Ovary (tissue), 7 donors: ENCODE measurements at regions not wholly inside any gene's neighbourhood (a gene's known extent, or its start where the extent isn't known, plus 50 kb on each side); places are given as distances from the start of the nearest gene placed in this dataset.
"Not testable (repeated sequence)": the region's sequence is repeated elsewhere in the genome, so short reads cannot be mapped to it uniquely, and the experiment has no call there.

Source experiments
- DNase-seq, 5 donors: peaks; one replicate each; pipeline ENCODE4 v3.0.0-alpha.2; 2019 to 2020
- H3K27ac ChIP-seq, 2 donors: fragments of 200-600 bp; one replicate each; pipeline versions ENCODE4 v1.5.1 to v1.8.0; 2019 to 2022
- H3K27me3 ChIP-seq: fragments of 200-600 bp; one replicate; pipeline ENCODE4 v1.8.0; 2022
- H3K36me3 ChIP-seq: fragments of 200-600 bp; sonication (generic); one replicate; pipeline ENCODE4 v1.5.1; 2019
- H3K4me1 ChIP-seq: one replicate; pipeline ENCODE4 v1.8.1; 2013; ENCODE audit warnings: mild to moderate bottlenecking, moderate library complexity; ENCODE audit not compliant: insufficient read depth
- H3K4me3 ChIP-seq: fragments of 200-600 bp; sonication (generic); one replicate; pipeline ENCODE4 v1.5.1; 2017
- H3K9me3 ChIP-seq, 2 donors: fragments of 200-600 bp in 1 of 2; sonication (generic) in 1 of 2; one replicate each; pipeline versions ENCODE4 v1.5.1 to v1.8.1; 2013 to 2019; ENCODE audit warnings: mild to moderate bottlenecking in 1 of 2, moderate library complexity in 1 of 2
- EP300 ChIP-seq: sonication (generic); formaldehyde crosslinking; IDR thresholded peaks from one replicate; pipeline ENCODE4 v1.6.1; 2017; ENCODE audit warnings: antibody characterized with exemption
- POLR2A ChIP-seq: fragments of 450-650 bp; IDR thresholded peaks from one replicate; pipeline ENCODE4 v1.6.1; 2017; ENCODE audit warnings: antibody characterized with exemption, mild to moderate bottlenecking, moderate library complexity
- WGBS, 3 donors: extraction: QIAGEN DNeasy Blood & Tissue Kit in 1 of 3; methylation state at CpG; one replicate each; pipeline versions ENCODE4 v1.1.5 to v1.1.7; 2013 to 2017; 5-methylcytosine and 5-hydroxymethylcytosine counted together
- intact Hi-C, 4 donors: fragments of 100-400 bp; cut with DNase I; formaldehyde crosslinking; loops; one replicate each; pipeline versions ENCODE4 v1.11.0 to v1.15.1; 2022 to 2023
- TF ChIP-seq, protein P1 (sequence below), 3 donors: fragments of 450-650 bp in 2 of 3; fragments of 200-600 bp in 1 of 3; IDR thresholded peaks; one replicate each; pipeline versions ENCODE4 v1.5.1 to v1.8.0; 2016 to 2022; ENCODE audit warnings: antibody characterized with exemption in 3 of 3, mild to moderate bottlenecking in 1 of 3
- donor health status: DM: no; HTN: no; CAD: no; lungs with moderate emphysema.
- donor health status: DM: no; HTN: no; CAD: no.
- donor health status: Bipolar disorder and iron deficiency.
- donor health status: DM: no; HTN: no; CAD: no.
- donor health status: DM: yes; HTN: yes; CAD: no.

DNA sequence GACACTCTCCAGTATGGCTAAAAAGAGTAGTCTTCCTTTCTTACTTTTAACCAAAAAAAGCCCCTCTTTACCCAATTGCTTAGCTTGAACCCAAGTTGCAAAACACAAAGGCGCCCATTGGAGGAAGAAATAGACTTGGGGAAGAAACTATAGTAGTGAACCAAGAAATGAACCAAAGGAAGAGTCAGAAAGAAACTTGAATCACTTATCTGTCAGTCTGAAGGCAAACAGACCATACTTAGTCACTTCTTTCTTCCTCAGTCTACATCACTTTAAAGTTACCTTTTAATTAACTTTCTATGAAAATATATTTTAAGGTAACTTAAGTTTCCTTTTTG is 161.4 kb upstream of the GIMD1 start:
- H3K27ac ChIP-seq, result no peak overlapping the region
- TF ChIP-seq POLR2A, result no peak
- no peak for TF ChIP-seq EP300
- TF ChIP-seq, protein P1, sequence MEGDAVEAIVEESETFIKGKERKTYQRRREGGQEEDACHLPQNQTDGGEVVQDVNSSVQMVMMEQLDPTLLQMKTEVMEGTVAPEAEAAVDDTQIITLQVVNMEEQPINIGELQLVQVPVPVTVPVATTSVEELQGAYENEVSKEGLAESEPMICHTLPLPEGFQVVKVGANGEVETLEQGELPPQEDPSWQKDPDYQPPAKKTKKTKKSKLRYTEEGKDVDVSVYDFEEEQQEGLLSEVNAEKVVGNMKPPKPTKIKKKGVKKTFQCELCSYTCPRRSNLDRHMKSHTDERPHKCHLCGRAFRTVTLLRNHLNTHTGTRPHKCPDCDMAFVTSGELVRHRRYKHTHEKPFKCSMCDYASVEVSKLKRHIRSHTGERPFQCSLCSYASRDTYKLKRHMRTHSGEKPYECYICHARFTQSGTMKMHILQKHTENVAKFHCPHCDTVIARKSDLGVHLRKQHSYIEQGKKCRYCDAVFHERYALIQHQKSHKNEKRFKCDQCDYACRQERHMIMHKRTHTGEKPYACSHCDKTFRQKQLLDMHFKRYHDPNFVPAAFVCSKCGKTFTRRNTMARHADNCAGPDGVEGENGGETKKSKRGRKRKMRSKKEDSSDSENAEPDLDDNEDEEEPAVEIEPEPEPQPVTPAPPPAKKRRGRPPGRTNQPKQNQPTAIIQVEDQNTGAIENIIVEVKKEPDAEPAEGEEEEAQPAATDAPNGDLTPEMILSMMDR (IDR thresholded peaks at IDR 0.05), result no peak
- 88 to 98% (median 92%) methylated on average over 1 of the region's 1 CpG for WGBS, 3 donors
- H3K4me1 ChIP-seq, result peaks cover 2% of the 10 kb centered on the region
- intact Hi-C loops, result no loop called here
- no peaks in the 10 kb centered on the region for H3K27me3 ChIP-seq
- no peaks in the 10 kb centered on the region for H3K36me3 ChIP-seq
- H3K9me3 ChIP-seq, result no peaks in the 10 kb centered on the region
- DNase-seq, result no peak
- no peak overlapping the region for H3K4me3 ChIP-seq

DNA sequence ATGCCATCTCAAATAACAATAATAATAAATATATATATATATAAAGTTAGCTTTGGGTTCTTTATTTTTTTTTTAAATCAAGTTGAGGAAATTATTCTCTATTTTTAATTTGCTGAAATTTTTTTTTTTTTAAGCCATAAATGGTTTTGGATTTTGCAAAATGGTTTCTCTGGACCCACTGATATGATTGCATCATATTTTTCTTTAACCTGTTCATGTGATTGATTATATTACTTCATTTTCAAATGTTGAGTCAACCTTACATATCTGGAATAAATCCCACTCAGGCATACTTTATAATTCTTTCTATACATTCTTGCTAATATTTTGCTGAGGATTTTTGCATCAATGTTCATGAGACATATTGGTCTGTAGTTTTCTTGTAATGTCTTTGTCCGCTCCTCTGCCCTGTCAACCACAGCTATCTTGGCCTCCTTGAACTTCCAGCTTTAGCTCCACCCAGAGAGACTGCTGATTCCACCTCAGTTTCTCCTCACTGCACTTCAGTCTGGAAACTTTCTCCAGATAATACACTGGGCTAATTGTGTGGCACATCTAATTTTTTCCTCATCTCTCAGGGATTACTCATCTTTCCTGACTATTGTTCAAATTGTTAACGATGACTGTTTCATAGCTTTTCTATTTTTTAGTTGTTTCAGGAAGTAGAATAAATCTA is 160.9 kb upstream of the GIMD1 start:
- Histone ChIP-seq H3K9me3 (no peaks in the 10 kb centered on the region), H3K27ac (no peak overlapping the region), H3K36me3 (no peaks in the 10 kb centered on the region), H3K4me3 (no peak overlapping the region), H3K4me1 (peaks cover 2% of the 10 kb centered on the region), H3K27me3 (no peaks in the 10 kb centered on the region)
- DNase-seq, result no peak
- 77 to 89% (median 80%) methylated on average over 2 of the region's 2 CpGs for WGBS, 3 donors
- intact Hi-C loops, result no loop called here
- TF ChIP-seq POLR2A (no peak), EP300 (no peak)
- TF ChIP-seq, protein P1 (IDR thresholded peaks at IDR 0.05), result no peak

DNA sequence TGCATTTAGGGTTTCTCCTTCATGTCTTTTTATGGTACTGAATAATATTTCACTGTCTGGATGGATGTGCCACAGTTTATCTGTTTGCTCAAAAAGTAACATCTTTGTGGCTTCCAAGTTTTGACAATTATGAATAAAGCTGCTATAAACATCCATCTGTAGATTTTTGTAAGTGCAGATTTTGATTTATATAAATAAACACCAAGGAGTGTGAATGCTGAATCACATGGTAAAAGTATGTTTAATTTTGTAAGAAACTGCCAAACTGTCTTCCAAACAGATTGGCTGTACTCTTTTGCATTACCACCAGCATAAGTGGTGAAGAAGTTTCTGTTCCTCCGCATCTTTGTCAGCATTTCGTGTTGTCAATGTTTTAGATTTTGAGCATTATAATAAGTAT is 158.7 kb upstream of the GIMD1 start:
- no peak overlapping the region for H3K27ac ChIP-seq
- H3K4me3 ChIP-seq, result no peak overlapping the region
- DNase-seq, result no peak
- TF ChIP-seq, protein P1 (IDR thresholded peaks at IDR 0.05), result no peak
- no peak for TF ChIP-seq POLR2A
- TF ChIP-seq EP300, result no peak
- H3K4me1 ChIP-seq, result no peaks in the 10 kb centered on the region
- intact Hi-C loops, result no loop called here
- H3K27me3 ChIP-seq, result no peaks in the 10 kb centered on the region
- 92 to 95% (median 93%) methylated on average over 2 of the region's 2 CpGs for WGBS, 3 donors
- no peaks in the 10 kb centered on the region for H3K9me3 ChIP-seq
- no peaks in the 10 kb centered on the region for H3K36me3 ChIP-seq

DNA sequence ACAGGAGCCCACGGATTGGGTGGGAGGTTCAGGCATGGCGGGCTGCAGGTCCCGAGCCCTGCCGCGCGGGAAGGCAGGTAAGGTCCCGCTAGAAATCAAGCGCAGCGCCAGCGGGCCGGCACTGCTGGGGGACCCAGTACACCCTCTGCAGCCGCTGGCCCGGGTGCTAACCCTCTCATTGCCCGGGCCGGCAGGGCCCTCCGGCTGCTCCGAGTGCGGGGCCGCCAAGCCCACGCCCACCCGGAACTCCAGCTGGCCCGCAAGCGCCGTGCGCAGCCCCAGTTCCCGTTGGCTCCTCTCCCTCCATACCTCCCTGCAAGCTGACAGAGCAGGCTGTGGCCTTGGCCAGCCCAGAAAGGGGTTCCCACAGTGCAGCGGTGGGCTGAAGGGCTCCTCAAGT is 156.8 kb upstream of the GIMD1 start:
- intact Hi-C loops, H3K27me3 ChIP-seq, H3K4me1 ChIP-seq, H3K4me3 ChIP-seq, H3K9me3 ChIP-seq, H3K27ac ChIP-seq, H3K36me3 ChIP-seq, DNase-seq: not testable (repeated sequence)
- 91 to 98% (median 95%) methylated on average over 27 of the region's 27 CpGs for WGBS, 3 donors

DNA sequence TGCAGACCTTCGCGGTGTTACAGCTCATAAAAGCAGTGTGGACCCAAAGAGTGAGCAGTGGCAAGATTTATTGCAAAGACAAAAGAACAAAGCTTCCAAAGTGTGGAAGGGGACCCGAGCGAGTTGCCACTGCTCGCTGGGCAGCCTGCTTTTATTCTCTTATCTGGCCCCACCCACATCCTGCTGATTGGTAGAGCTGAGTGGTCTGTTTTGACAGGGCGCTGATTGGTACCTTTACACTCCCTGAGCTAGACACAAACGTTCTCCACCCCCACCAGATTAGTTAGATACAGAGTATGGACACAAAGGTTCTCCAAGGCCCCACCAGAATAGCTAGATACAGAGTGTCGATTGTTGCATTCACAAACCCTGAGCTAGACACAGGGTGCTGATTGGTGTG is 156.2 kb upstream of the GIMD1 start:
- H3K27me3 ChIP-seq, H3K4me3 ChIP-seq, H3K9me3 ChIP-seq, H3K27ac ChIP-seq, intact Hi-C loops, H3K4me1 ChIP-seq, DNase-seq, H3K36me3 ChIP-seq: not testable (repeated sequence)
- WGBS, 3 donors, result 89 to 91% (median 90%) methylated on average over 8 of the region's 8 CpGs
